ENCODE measurements at regions not wholly inside any gene's neighbourhood (a gene's known extent, or its start where the extent isn't known, plus 50 kb on each side); places are given as distances from the start of the nearest gene placed in this dataset.
"Not testable (repeated sequence)": the region's sequence is repeated elsewhere in the genome, so short reads cannot be mapped to it uniquely, and the experiment has no call there.

GRCh38 chr9:39573024-39574022 is 217.9 kb downstream of the SPATA31A1 start:
- intact Hi-C loops (cut with micrococcal nuclease); CTCF ChIA-PET; H3K27ac Mint-ChIP-seq; H3K27me3 Mint-ChIP-seq; H3K36me3 Mint-ChIP-seq; H3K4me1 Mint-ChIP-seq (ENCODE audit: low read depth); DNase-seq; POLR2A ChIA-PET; H3K4me3 Mint-ChIP-seq; H3K9me3 Mint-ChIP-seq: not testable (repeated sequence)

- H3K27ac Mint-ChIP-seq; H3K27me3 Mint-ChIP-seq; H3K36me3 Mint-ChIP-seq; H3K4me3 Mint-ChIP-seq; POLR2A ChIA-PET; H3K9me3 Mint-ChIP-seq; CTCF ChIA-PET; DNase-seq; intact Hi-C loops (cut with micrococcal nuclease); H3K4me1 Mint-ChIP-seq (ENCODE audit: low read depth): not testable (repeated sequence)
Observed at GRCh38 chr9:39579000-39579399, 223.5 kb downstream of the SPATA31A1 start.

GRCh38 chr9:39581296-39581695 is 225.8 kb downstream of the SPATA31A1 start:
- DNase-seq; H3K4me3 Mint-ChIP-seq; H3K9me3 Mint-ChIP-seq; H3K36me3 Mint-ChIP-seq; H3K4me1 Mint-ChIP-seq (ENCODE audit: low read depth); CTCF ChIA-PET; POLR2A ChIA-PET; H3K27ac Mint-ChIP-seq; intact Hi-C loops (cut with micrococcal nuclease); H3K27me3 Mint-ChIP-seq: not testable (repeated sequence)

DNA sequence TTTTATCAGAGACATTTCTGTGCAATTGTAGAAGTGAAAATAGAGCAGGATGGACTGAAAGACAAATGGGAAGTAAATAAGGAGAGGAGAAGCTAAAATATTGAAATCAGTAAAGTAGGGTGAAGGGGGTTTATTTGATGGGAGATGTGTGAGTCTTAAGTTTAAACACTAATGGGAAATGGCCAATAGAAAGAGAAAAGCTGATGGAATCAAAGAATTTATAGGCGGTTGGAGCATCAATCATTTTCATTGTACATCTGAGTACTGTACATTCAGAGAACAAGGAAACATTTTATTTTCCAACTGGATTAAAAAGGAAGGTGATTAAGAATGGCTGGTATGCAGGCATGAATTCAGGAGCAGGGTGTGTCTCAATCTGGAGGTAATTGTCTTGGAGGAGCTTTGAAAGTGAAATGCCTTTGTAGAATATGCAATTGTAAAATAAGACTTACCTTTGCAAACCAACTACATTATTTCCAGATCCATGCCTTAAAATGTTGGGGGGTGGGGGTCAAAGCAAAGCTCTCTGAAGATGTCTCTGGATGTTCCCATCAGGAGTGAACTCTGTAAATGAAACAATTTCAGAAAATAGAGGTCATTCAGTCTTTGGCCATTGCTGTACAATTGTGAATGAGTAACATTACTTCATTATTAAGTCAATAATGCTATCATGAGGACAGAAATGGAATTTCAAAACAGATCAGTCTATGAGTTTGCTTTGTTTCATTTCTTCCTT is 227.4 kb downstream of the SPATA31A1 start:
- intact Hi-C loops (cut with micrococcal nuclease); DNase-seq; POLR2A ChIA-PET; H3K36me3 Mint-ChIP-seq; H3K4me3 Mint-ChIP-seq; H3K27me3 Mint-ChIP-seq; CTCF ChIA-PET; H3K4me1 Mint-ChIP-seq (ENCODE audit: low read depth); H3K9me3 Mint-ChIP-seq; H3K27ac Mint-ChIP-seq: not testable (repeated sequence)

GRCh38 chr9:39583413-39583747 is 227.9 kb downstream of the SPATA31A1 start:
- H3K27me3 Mint-ChIP-seq; CTCF ChIA-PET; H3K27ac Mint-ChIP-seq; DNase-seq; H3K4me3 Mint-ChIP-seq; H3K9me3 Mint-ChIP-seq; intact Hi-C loops (cut with micrococcal nuclease); H3K4me1 Mint-ChIP-seq (ENCODE audit: low read depth); POLR2A ChIA-PET; H3K36me3 Mint-ChIP-seq: not testable (repeated sequence)

DNA sequence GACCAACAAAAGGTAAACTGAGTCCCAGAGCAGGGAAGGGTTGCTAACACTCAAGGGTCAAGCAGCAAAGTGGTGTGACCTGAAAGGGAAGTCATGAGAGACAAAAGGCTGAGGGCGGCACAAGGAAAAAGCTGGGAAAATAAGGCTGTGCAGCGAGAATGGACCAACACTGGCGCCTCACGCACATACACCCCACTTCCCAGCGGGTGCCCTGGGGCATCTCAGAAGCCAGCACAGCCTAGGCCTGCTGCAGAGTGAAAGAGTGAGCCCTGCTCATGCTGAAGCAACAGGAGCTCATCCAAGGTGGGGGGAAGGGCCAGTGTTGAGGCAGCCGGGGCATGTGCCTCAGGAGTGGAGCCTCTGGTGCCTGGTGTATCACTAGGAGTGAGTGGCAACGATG is 229.8 kb downstream of the SPATA31A1 start:
- H3K36me3 Mint-ChIP-seq; H3K9me3 Mint-ChIP-seq; H3K4me3 Mint-ChIP-seq; CTCF ChIA-PET; intact Hi-C loops (cut with micrococcal nuclease); DNase-seq; H3K27ac Mint-ChIP-seq; H3K27me3 Mint-ChIP-seq; POLR2A ChIA-PET; H3K4me1 Mint-ChIP-seq (ENCODE audit: low read depth): not testable (repeated sequence)

DNA sequence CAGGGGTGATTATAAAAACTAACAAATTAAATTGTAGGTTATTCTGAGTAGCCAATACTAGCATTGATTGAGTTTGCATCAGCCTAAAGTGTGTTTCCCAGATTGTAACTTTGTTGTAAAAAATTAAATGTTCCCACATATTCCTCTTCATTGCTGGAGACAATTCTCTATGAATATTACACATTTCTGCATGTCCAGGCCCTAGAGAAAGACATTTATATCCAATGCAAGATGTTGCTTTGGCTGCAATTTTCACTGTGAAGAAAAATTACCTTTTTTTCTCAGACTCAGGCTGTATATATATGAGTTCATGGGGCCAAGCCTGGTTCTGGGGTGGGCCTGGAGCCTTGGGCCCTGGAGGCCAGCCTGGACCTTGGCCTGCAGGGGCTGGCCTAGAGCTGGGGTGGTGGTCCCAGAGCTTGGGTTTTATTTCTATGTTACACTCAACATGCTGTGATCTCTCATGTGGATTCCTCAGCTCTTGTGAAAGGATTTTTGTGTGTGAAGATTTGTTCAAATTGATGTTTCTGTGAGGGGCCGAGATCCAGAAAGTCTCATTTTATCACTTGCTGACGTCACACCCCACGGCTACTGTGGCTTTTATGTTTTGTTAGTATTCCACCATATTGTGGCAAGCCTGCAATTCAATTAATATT is 232.5 kb downstream of the SPATA31A1 start:
- Mint-ChIP-seq H3K4me3 (no peak overlapping the region), H3K9me3 (no peaks in the 10 kb centered on the region), H3K27ac (no peak overlapping the region), H3K27me3 (no peaks in the 10 kb centered on the region), H3K36me3 (no peaks in the 10 kb centered on the region), H3K4me1 (ENCODE audit: low read depth) (no peaks in the 10 kb centered on the region)
- no peak for DNase-seq
- ChIA-PET CTCF (no interaction called here), POLR2A (no interaction called here)
- intact Hi-C loops (cut with micrococcal nuclease): no loop called here

DNA sequence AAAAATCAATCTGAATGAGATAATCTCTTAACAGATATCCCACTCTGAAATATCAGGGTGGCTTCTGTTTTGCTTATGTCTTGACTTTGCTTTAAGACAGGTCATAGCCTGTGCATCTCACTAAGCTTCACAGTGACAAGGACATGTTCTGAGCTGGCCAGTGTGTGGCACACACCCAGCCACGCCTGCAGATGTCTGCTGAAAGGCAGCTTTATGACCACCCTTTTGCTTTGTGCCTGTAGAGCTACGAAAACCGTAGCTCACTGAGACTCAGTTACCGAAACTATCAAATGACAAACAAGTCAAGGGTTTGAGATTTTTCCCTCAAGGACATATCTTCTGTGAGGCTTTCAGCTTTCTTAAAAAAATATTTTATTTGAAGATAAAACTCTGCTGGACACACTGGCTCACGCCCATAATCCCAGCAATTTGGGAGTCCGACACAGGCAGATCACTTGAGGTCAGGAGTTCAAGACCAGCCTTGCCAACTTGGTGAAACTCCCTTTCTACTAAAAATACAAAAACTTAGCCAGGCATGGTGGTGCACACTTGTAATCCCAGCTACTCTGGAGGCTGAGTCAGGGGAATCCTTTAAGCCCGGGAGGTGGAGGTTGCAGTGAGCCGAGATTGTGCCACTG is 233.2 kb downstream of the SPATA31A1 start:
- Mint-ChIP-seq H3K36me3 (no peaks in the 10 kb centered on the region), H3K9me3 (no peaks in the 10 kb centered on the region), H3K27ac (no peak overlapping the region), H3K27me3 (no peaks in the 10 kb centered on the region), H3K4me1 (ENCODE audit: low read depth) (no peaks in the 10 kb centered on the region), H3K4me3 (no peak overlapping the region)
- POLR2A ChIA-PET: no interaction called here
- intact Hi-C loops (cut with micrococcal nuclease): no loop called here
- DNase-seq: no peak
- CTCF ChIA-PET: no interaction called here

DNA sequence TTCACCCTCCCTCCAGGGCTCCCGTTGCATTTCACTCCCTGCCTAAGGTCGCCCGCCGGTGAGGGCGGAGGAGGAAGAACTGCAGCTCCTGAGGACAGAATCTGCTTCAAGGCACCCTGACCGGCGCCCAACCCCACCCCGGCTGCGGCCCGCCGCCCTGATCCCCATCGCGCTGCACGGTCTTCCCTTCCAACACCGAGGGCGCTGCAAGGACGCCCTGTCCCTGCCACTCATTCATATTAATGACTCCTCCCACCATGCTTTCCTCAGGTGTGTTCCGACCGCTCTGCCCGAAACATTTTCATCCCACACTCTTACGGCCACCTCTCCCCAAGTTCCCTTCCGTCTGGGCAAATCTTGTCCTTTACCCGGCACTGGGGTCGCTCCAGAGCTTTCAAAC is 248.6 kb downstream of the SPATA31A1 start:
- H3K27me3 Mint-ChIP-seq; H3K4me3 Mint-ChIP-seq; H3K27ac Mint-ChIP-seq; H3K4me1 Mint-ChIP-seq (ENCODE audit: low read depth); H3K36me3 Mint-ChIP-seq; intact Hi-C loops (cut with micrococcal nuclease); CTCF ChIA-PET; H3K9me3 Mint-ChIP-seq; POLR2A ChIA-PET; DNase-seq: not testable (repeated sequence)

GRCh38 chr9:39611449-39612231 is 256.2 kb downstream of the SPATA31A1 start:
- DNase-seq; H3K27me3 Mint-ChIP-seq; H3K9me3 Mint-ChIP-seq; H3K4me3 Mint-ChIP-seq; H3K27ac Mint-ChIP-seq; CTCF ChIA-PET; H3K36me3 Mint-ChIP-seq; intact Hi-C loops (cut with micrococcal nuclease); H3K4me1 Mint-ChIP-seq (ENCODE audit: low read depth); POLR2A ChIA-PET: not testable (repeated sequence)

- H3K27ac Mint-ChIP-seq: not testable (repeated sequence)
Observed at GRCh38 chr9:39616480-39616879, 261.0 kb downstream of the SPATA31A1 start.

GRCh38 chr9:39624048-39624447 is 268.6 kb downstream of the SPATA31A1 start:
- H3K4me1 Mint-ChIP-seq (ENCODE audit: low read depth); H3K9me3 Mint-ChIP-seq; POLR2A ChIA-PET; H3K4me3 Mint-ChIP-seq; H3K27ac Mint-ChIP-seq; H3K27me3 Mint-ChIP-seq; intact Hi-C loops (cut with micrococcal nuclease); CTCF ChIA-PET; H3K36me3 Mint-ChIP-seq; DNase-seq: not testable (repeated sequence)

More at GRCh38 chr9:39616480-39616879, 261.0 kb downstream of the SPATA31A1 start:
- intact Hi-C loops (cut with micrococcal nuclease); CTCF ChIA-PET; H3K9me3 Mint-ChIP-seq; DNase-seq; H3K36me3 Mint-ChIP-seq; H3K4me1 Mint-ChIP-seq (ENCODE audit: low read depth); H3K4me3 Mint-ChIP-seq; H3K27me3 Mint-ChIP-seq; POLR2A ChIA-PET: not testable (repeated sequence)
